IPS DF 6.9 (cell line): ENCODE measurements at regions not wholly inside any gene's neighbourhood (a gene's known extent, or its start where the extent isn't known, plus 50 kb on each side); places are given as distances from the start of the nearest gene placed in this dataset.

Experiments
- DNase-seq: peaks from one replicate; pipeline ENCODE4 v3.0.0-alpha.2; 2013; ENCODE audit warnings: low read depth, low spot score
- H3K27ac ChIP-seq: one replicate; pipeline ENCODE4 v1.5.1; 2013; ENCODE audit warnings: low read length, control low read depth
- H3K27me3 ChIP-seq: 2 replicates; pipeline ENCODE4 v1.6.1; 2013; ENCODE audit warnings: mild to moderate bottlenecking, low read length; ENCODE audit not compliant: control insufficient read depth, insufficient read depth
- H3K36me3 ChIP-seq: 2 replicates; pipeline ENCODE4 v1.6.1; 2013; ENCODE audit warnings: low read length; ENCODE audit not compliant: control insufficient read depth, insufficient read depth
- H3K4me1 ChIP-seq: 2 replicates; pipeline ENCODE4 v1.6.1; 2013; ENCODE audit warnings: low read length; ENCODE audit not compliant: control insufficient read depth, insufficient read depth
- H3K4me3 ChIP-seq: 2 replicates; pipeline ENCODE4 v1.5.1; 2013; ENCODE audit warnings: mild to moderate bottlenecking, low read length
- H3K9me3 ChIP-seq: 2 replicates; pipeline ENCODE4 v1.6.1; 2013; ENCODE audit warnings: low read length, inconsistent platforms; ENCODE audit not compliant: control insufficient read depth, insufficient read depth
- WGBS: extraction: QIAGEN DNeasy Blood & Tissue Kit; methylation state at CpG from one replicate; pipeline ENCODE4 v1.1.7; 2013; ENCODE audit warnings: mixed read lengths, missing lambda C conversion rate; ENCODE audit not compliant: insufficient read length, insufficient coverage; 5-methylcytosine and 5-hydroxymethylcytosine counted together

DNA sequence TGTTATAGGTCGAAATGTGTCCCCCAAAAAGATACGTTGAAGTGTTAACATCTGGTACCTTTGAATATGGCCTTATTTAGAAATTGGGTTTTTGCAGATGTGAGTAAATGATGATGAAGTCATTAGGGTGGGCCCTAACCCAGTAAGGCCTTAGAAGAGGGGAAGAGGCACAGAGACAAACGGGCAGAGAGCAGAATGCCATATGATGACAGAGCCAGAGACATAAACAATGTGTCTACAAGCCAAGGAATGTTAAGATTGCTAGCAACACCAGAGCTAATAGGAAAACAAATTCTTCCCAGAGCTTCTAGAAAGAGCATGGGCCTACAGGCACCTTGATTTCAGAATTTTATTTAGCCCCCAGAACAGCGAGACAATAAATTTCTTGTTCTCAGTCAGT is 693.1 kb upstream of the NECTIN3 start:
- H3K9me3 ChIP-seq = no peaks in the 10 kb centered on the region
- H3K4me1 ChIP-seq = no peaks in the 10 kb centered on the region
- no peak for DNase-seq
- WGBS = no CpG with 5 or more reads among the region's 4 CpGs
- no peak overlapping the region for H3K27ac ChIP-seq
- H3K4me3 ChIP-seq = no peak overlapping the region
- H3K27me3 ChIP-seq = no peaks in the 10 kb centered on the region
- H3K36me3 ChIP-seq = no peaks in the 10 kb centered on the region

GRCh38 chr3:110381992-110382391 is 689.6 kb upstream of the NECTIN3 start:
- WGBS = no CpG with 5 or more reads among the region's 1 CpG
- H3K4me3 ChIP-seq = no peak overlapping the region
- H3K4me1 ChIP-seq = no peaks in the 10 kb centered on the region
- DNase-seq = no peak
- no peaks in the 10 kb centered on the region for H3K36me3 ChIP-seq
- H3K27ac ChIP-seq = no peak overlapping the region
- no peaks in the 10 kb centered on the region for H3K27me3 ChIP-seq
- H3K9me3 ChIP-seq = no peaks in the 10 kb centered on the region

GRCh38 chr3:110383356-110383755 is 688.3 kb upstream of the NECTIN3 start:
- Histone ChIP-seq H3K36me3 (no peaks in the 10 kb centered on the region), H3K9me3 (no peaks in the 10 kb centered on the region), H3K4me1 (no peaks in the 10 kb centered on the region), H3K27ac (no peak overlapping the region), H3K4me3 (no peak overlapping the region), H3K27me3 (no peaks in the 10 kb centered on the region)
- no peak for DNase-seq

DNA sequence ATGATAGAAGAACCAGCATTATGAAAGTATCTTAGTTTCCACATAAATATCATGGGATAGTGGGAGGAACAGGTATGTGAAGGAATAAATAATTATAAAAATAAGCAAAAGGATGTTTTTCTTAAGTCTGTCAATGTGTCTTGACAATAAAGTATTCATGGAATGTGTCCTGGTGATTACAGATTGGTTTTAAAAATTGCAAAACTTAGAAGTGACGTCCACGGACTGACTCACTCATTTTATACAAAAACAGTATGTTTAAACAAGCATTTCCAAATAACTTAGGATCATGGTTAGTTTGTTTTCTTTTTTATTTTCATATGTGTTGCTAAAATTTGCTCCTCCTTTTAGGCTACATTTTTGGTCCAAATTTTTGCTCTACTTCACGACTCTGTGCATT is 687.0 kb upstream of the NECTIN3 start:
- no CpG with 5 or more reads among the region's 3 CpGs for WGBS
- no peaks in the 10 kb centered on the region for H3K4me1 ChIP-seq
- H3K9me3 ChIP-seq = no peaks in the 10 kb centered on the region
- H3K36me3 ChIP-seq = no peaks in the 10 kb centered on the region
- no peak for DNase-seq
- no peak overlapping the region for H3K27ac ChIP-seq
- no peak overlapping the region for H3K4me3 ChIP-seq
- no peaks in the 10 kb centered on the region for H3K27me3 ChIP-seq

DNA sequence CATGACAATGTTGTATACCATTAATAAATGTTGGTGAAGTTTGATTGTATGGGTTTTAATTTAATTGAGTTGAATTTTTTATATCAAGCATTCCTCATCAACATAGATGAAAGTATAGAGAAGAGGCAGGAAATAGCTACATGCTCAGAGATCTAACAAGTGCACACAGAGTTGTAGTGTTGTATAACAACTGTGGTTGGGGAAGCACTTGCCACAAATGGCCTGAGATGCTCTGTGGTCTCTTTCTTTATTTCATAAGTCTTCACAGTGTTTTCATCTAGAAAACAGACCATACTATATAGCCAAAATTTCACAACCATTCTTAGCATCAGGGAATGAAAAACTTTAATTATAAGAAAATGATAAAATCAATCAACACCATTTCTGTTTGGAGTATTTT is 682.6 kb upstream of the NECTIN3 start:
- Histone ChIP-seq H3K27me3 (no peaks in the 10 kb centered on the region), H3K36me3 (no peaks in the 10 kb centered on the region), H3K9me3 (no peaks in the 10 kb centered on the region), H3K27ac (no peak overlapping the region), H3K4me1 (peaks cover 2% of the 10 kb centered on the region; the same call in 1 of the 2 replicates), H3K4me3 (no peak overlapping the region)
- DNase-seq = no peak

GRCh38 chr3:110390372-110390771 is 681.2 kb upstream of the NECTIN3 start:
- Histone ChIP-seq H3K36me3 (no peaks in the 10 kb centered on the region), H3K27ac (no peak overlapping the region), H3K27me3 (no peaks in the 10 kb centered on the region), H3K4me1 (peaks cover 2% of the 10 kb centered on the region; the same call in 1 of the 2 replicates), H3K9me3 (no peaks in the 10 kb centered on the region), H3K4me3 (no peak overlapping the region)
- DNase-seq = no peak

GRCh38 chr3:110391042-110391441 is 680.6 kb upstream of the NECTIN3 start:
- DNase-seq = no peak
- Histone ChIP-seq H3K9me3 (no peaks in the 10 kb centered on the region), H3K36me3 (no peaks in the 10 kb centered on the region), H3K4me1 (peaks cover 2% of the 10 kb centered on the region; the same call in 1 of the 2 replicates), H3K27ac (no peak overlapping the region), H3K27me3 (no peaks in the 10 kb centered on the region), H3K4me3 (no peak overlapping the region)
- no CpG with 5 or more reads among the region's 3 CpGs for WGBS

DNA sequence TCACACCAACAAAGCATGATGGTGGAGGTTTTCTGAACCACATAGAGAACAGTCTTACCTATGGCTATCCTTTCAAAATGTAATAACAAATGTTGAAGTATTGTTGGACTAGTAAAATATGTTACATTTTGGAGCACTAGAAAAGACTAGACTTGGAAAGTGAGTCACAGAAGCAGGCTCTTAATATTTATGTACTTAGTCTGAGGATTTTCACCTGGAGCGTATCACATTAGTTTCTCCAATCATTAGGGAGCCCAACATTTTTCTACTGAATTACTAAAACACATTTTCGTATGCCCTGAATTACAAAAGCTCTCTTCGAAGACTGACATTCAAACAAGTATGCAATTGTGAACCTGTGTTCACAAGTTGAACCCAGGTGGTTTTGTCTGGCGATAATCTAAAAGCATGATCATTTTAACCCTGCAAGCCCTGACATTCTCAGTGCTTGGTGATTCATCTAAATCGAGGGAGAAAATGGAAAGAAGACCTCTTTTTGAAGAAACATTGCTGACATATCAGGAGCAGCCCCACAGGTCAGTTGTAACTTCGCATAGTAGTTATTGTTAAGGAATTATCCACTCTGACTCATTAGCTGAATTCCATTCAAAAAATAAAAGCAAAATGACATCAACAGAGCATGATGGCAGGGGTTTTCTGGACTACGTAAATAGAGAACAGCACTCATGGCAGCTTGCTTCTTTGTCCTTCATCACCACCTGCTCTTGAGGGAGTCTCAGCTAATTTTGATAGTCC is 679.8 kb upstream of the NECTIN3 start:
- Histone ChIP-seq H3K4me1 (peaks cover 2% of the 10 kb centered on the region; the same call in 1 of the 2 replicates), H3K27me3 (no peaks in the 10 kb centered on the region), H3K36me3 (no peaks in the 10 kb centered on the region), H3K27ac (no peak overlapping the region), H3K4me3 (no peak overlapping the region), H3K9me3 (no peaks in the 10 kb centered on the region)
- WGBS = no CpG with 5 or more reads among the region's 7 CpGs
- no peak for DNase-seq

DNA sequence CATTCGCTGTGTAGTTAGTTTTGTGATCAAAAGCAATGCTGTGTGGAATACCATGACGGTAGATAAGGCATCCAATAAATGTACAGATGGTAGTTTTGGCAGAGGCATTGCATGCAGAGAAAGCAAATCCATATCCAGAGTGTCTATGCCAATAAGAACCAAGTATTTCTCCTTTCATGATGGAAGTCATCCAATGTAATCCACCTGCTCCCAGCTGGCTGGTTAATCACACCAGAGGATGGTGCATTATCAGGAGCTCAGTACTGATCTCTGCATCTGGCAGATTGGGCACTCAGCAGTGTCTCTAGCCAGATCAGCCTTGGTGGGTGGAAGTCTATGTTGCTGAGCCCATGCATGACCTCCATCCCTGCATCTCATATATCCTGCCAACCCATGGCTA is 677.7 kb upstream of the NECTIN3 start:
- no CpG with 5 or more reads among the region's 2 CpGs for WGBS
- no peaks in the 10 kb centered on the region for H3K9me3 ChIP-seq
- H3K4me1 ChIP-seq = peaks cover 2% of the 10 kb centered on the region; the same call in 1 of the 2 replicates
- H3K4me3 ChIP-seq = no peak overlapping the region
- H3K27ac ChIP-seq = no peak overlapping the region
- no peaks in the 10 kb centered on the region for H3K36me3 ChIP-seq
- H3K27me3 ChIP-seq = no peaks in the 10 kb centered on the region
- no peak for DNase-seq

GRCh38 chr3:110397115-110397514 is 674.5 kb upstream of the NECTIN3 start:
- Histone ChIP-seq H3K4me1 (no peaks in the 10 kb centered on the region; the same call in 1 of the 2 replicates), H3K36me3 (no peaks in the 10 kb centered on the region), H3K27ac (no peak overlapping the region), H3K9me3 (no peaks in the 10 kb centered on the region), H3K27me3 (no peaks in the 10 kb centered on the region), H3K4me3 (no peak overlapping the region)
- no peak for DNase-seq
- WGBS = no CpG with 5 or more reads among the region's 1 CpG

DNA sequence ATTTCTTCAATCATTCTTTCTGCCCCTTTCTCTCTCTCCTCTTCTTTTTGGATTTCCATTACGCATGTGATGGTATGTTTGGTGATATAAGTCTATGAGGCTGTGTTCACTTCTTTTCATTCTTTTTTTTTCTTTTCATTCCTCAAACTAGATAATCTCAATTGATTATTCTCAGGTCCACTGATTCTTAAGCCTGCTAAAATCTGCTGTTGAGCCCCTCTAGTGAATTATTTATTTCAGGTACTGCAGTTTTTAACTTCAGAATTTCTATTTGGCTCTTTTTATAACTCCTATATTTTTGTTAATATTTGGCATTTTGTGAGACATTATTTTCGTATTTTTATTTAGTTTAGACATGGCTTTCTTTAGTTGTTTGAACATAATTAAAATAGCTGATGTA is 671.3 kb upstream of the NECTIN3 start:
- Histone ChIP-seq H3K27me3 (no peaks in the 10 kb centered on the region), H3K36me3 (no peaks in the 10 kb centered on the region), H3K4me1 (no peaks in the 10 kb centered on the region), H3K9me3 (no peaks in the 10 kb centered on the region), H3K27ac (no peak overlapping the region), H3K4me3 (no peak overlapping the region)
- whole genome bisulfite sequencing = no CpG with 5 or more reads among the region's 2 CpGs
- DNase-seq = no peak
